ENCODE measurements at regions not wholly inside any gene's neighbourhood (a gene's known extent, or its start where the extent isn't known, plus 50 kb on each side); places are given as distances from the start of the nearest gene placed in this dataset.

GRCh38 chr2:164090533-164090932 lies 354.7 kb upstream of the FIGN start:
- no peak for DNase-seq

- DNase-seq, result peak in 1 of 3 donors; percentile 32
Observed at GRCh38 chr2:164084066-164084465, 348.3 kb upstream of the FIGN start.

GRCh38 chr2:164080486-164080885 lies 344.7 kb upstream of the FIGN start:
- DNase-seq, result peak; percentile 49 to 87 (median 62)

GRCh38 chr2:164079258-164079657 lies 343.4 kb upstream of the FIGN start:
- no peak for DNase-seq

- DNase-seq, result no peak
Observed at GRCh38 chr2:164078421-164078820, 342.6 kb upstream of the FIGN start.

GRCh38 chr2:164073101-164074074 lies 337.6 kb upstream of the FIGN start:
- DNase-seq, result peak in 1 of 3 donors; percentile 46

GRCh38 chr2:164069540-164069939 lies 333.7 kb upstream of the FIGN start:
- DNase-seq, result peak in 1 of 3 donors; percentile 62

GRCh38 chr2:164068063-164068462 lies 332.3 kb upstream of the FIGN start:
- no peak for DNase-seq

- DNase-seq, result no peak
Observed at GRCh38 chr2:164066095-164066494, 330.3 kb upstream of the FIGN start.

GRCh38 chr2:164065038-164065437 lies 329.2 kb upstream of the FIGN start:
- DNase-seq, result no peak

- peak in 1 of 3 donors; percentile 25 for DNase-seq
Observed at GRCh38 chr2:164061129-164061746, 325.4 kb upstream of the FIGN start.

GRCh38 chr2:164060031-164060430 lies 324.2 kb upstream of the FIGN start:
- no peak for DNase-seq

GRCh38 chr2:164055623-164056022 lies 319.8 kb upstream of the FIGN start:
- peak in 2 of 3 donors; percentile 5 to 37 for DNase-seq

GRCh38 chr2:164054651-164055050 lies 318.8 kb upstream of the FIGN start:
- DNase-seq, result no peak

GRCh38 chr2:164053021-164053420 lies 317.2 kb upstream of the FIGN start:
- peak in 1 of 3 donors; percentile 32 for DNase-seq

- DNase-seq, result no peak
Observed at GRCh38 chr2:164052006-164052405, 316.2 kb upstream of the FIGN start.

- no peak for DNase-seq
Observed at GRCh38 chr2:164048729-164049128, 312.9 kb upstream of the FIGN start.

GRCh38 chr2:164046040-164046439 lies 310.2 kb upstream of the FIGN start:
- DNase-seq, result no peak

GRCh38 chr2:164044622-164045021 lies 308.8 kb upstream of the FIGN start:
- no peak for DNase-seq

GRCh38 chr2:164039270-164039669 lies 303.5 kb upstream of the FIGN start:
- no peak for DNase-seq

- DNase-seq, result no peak
Observed at GRCh38 chr2:164032995-164033394, 297.2 kb upstream of the FIGN start.

GRCh38 chr2:164030623-164031022 lies 294.8 kb upstream of the FIGN start:
- DNase-seq, result no peak
